GDM1 (cell line): ENCODE measurements at regions not wholly inside any gene's neighbourhood (a gene's known extent, or its start where the extent isn't known, plus 50 kb on each side); places are given as distances from the start of the nearest gene placed in this dataset.
A peak's percentile ranks its signal among the peaks of the same experiment; 100 is the strongest.
"Not testable (repeated sequence)": the region's sequence is repeated elsewhere in the genome, so short reads cannot be mapped to it uniquely, and the experiment has no call there.

Source experiments
- DNase-seq: peaks from one replicate; lab custom pipeline; 2025; lab: John Stamatoyannopoulos, UW

DNA sequence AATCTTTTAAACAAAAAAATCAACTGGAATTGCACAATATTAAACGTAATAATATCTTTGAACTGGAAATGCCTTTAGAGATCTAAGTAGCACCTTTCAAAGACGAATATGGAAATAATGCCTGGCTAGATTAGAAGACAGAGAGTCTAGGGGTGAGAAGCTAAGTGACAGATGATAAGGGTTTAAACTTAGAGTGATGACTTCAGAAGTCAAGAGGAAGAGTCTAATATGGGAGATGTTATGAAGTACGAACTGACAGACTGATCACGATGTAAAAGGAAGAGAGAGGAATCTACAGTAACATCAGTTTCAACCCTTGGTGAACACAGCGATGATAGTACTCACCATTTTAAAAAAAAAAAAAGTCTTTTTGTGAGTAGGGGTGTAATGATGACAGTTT lies 57.9 kb downstream of the HINT1 start:
- DNase-seq: no peak

DNA sequence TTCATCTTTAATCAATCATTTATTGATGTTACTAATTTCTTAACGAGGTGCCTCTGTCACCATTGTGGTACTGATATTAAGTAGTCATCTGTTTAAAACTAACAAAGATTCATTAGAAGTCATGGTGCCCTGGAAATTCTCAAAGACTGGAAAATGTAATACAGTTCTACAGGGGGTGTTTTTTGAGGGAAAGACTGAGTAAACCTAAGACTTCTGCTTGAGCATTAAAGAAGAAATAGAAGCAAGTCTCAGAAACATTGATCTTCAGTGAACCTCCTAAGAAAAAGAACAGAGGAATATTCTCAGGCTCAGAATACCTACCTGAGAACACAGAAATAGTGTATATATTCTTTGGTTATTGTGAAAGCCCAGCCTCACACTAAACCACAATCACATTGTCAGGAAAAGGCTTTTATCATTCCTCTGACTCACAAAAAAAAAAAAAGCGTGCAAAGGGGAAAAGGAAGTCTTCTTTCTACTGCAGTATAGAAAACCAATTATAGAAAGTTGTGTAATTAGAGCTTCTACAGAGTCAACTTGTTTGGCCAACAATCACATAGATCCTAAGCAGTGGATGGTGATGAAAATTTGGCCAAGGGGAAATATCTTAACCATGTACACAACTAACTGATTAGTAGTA lies 60.8 kb downstream of the HINT1 start:
- no peak for DNase-seq

DNA sequence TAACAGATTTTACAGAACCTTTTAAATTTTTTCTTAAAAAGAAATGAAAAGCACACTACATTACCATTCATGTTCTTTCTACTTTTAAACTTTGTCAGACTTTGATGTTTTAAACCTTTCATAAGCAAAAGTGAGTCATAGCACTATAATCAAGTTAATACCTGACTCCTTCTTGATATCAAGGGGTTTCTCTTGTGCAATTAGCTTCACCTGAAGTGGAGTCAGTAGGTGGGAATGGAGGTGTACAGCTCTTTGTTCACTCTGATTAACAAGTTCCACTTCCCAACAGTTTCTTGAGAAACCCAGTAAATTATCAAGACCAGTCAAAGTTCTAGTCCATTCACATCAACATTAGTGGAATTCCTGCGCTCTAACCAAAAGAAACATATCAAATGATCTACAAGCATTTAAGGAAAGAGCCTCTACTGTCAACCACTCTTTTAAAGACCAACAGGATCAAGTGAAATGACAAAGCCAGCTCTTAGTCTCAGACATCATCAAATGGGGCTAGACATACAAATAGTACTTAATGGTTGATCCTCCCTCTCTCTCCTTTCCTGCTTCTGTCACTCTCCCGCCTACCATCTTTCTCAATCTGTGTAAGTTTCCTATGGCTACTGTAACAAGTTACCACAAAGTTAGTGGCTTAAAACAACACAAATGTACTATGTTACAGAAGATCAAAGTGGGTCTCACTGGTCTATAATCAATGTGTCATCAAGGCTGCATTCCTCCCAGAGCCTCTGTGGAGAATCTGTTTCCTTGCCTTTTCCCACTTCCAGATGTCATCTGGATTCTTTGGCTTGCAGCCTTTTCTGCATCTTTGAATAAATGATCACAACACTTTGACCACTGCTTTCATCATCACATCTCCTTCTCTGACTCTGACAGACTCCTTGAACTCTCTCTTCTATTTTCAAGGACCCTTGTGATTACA lies 68.0 kb downstream of the HINT1 start:
- no peak for DNase-seq

DNA sequence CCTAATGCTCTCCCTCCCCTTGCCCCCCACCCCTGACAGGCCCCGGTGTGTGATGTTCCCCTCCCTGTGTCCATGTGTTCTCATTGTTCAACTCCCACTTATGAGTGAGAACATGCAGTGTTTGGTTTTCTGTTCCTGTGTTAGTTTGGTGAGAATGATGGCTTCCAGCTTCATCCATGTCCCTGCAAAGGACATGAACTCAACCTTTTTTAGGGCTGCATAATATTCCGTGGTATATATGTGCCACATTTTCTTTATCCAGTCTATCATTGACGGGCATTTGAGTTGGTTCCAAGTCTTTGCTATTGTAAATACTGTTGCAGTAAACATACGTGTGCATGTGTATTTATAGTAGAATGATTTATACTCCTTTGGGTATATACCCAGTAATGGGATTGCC lies 69.5 kb downstream of the HINT1 start:
- not testable (repeated sequence) for DNase-seq

DNA sequence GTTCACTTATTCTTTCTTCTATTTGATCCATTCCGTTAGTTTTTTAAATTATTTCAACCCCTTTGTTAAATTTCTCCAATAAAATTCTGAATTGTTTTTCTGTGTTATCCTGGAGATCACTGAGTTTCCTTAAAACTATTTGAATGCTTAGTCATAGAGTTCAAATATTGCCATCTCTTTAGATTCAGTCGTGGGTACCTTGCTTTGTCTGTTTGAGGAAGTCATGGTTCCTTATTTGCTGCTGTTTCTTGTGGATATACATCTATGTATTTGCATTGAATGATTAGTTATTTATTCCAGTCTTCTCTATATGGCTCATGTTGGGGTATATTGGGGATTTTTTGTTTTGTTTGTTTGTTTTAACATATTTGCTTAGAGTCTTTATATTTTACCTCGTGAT lies 80.6 kb downstream of the HINT1 start:
- no peak for DNase-seq

DNA sequence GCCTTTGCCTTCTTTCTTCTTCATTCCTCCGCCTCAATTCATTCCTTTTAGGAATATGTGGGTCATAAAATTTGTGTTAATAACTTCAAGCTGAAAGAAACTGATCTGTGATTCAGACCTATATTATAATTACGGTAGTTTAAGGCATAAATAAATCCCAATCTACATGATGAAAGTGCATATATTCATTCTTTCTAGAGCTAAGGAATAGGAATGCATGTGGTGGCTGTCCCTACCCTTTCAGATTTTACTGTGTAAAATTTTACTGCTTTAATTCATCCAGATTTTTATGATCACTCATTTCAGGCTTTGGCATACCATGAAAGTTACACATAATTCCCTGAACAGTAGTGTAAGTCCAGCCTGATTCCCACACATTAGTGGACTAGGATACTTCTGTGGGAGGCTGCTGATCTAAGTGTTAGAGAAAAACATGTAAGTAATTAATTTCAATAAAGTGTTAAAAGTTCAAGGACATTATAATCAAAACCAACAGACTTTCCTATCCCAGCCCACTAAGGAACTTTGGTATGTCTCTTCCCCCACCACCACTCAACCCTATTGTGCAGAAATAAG lies 83.1 kb downstream of the HINT1 start:
- no peak for DNase-seq

DNA sequence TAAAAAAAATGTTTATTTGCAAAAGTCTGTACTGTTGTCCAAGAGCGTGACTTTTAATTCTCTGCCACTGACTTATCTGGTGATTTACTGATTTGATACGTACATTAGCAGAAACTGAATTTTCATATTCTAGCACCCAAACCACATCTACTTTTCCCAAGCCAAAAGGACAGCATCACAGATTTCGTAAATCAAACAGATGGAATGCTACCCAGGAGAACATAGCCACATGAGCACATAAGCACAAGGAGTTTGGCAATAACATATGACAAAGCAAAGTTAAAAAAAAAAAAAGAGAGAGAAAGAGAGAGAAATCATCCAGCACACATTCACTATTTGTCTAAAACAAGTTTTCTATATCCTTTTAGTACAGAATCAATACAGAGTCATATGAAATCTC lies 83.7 kb downstream of the HINT1 start:
- no peak for DNase-seq

DNA sequence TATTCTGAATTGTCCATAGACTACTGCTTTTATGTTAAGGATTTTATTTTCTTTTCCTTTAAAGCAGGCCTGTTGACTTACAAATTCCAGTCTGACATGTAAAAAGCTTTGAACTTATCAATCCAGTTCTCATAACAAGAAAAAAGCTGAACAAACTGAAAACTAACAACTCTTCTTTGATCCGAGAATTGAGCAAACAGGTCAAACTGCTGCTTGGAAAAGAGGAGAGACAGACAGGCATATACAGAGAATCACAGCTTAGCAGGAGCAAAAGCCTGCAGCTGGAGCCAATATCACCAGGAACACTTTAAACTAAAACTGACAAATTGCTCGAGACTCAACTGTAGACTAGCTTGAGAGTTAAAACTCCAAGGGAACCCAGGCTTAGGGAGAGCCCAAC lies 85.8 kb downstream of the HINT1 start:
- no peak for DNase-seq

DNA sequence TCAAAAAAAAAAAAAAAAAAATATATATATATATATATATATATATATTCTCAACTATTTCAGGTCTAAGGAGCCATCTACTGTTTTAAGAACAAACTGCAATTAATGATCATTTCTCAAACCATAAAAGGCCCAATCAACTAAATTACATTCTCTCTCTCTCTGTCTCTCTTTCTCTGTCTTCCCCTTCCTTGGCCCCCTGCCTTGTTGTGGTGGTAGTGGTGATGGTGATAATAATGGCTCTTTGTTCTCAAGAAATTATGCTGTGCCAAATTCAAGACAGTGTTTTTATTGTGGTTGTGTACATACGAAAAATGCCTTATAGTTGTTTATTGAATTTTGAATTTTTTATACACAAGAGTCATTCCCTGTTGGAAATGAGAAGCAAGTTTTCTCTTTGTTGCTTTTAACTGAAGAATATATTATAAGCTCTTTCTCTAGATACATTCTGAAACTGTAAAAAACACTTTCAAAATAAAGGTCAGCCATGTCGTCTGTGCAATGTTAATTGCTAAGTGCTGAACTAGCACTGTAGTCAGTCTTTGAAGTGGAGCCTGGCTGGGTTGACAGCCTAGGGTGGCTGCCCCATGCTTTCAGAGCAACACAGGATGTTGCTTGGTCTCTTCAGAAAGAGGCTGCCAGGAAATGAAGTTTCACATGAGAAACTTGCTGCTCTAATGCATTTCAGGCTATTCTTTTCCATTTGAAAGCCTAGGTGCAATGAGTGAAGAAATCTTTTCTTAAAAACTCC lies 96.0 kb downstream of the HINT1 start:
- no peak for DNase-seq

DNA sequence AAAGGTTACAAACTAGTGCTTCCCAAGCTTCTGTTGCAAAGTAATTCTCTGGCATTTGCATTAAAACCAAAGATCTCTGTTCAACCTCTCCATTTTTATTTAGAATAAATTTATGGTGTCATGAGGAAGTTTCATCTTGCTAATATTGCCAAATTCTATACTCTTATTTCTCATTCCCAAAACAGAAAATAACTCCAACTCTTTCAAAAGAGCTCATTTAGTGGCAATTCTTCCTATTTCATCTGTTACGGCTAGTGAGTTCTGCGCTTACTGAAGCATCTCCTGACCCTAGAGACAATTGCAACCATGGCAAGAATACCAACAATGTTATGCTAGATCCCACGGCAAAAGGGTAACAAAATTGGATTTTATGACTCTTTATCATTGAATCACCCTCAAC lies 97.0 kb downstream of the HINT1 start:
- DNase-seq: no peak

DNA sequence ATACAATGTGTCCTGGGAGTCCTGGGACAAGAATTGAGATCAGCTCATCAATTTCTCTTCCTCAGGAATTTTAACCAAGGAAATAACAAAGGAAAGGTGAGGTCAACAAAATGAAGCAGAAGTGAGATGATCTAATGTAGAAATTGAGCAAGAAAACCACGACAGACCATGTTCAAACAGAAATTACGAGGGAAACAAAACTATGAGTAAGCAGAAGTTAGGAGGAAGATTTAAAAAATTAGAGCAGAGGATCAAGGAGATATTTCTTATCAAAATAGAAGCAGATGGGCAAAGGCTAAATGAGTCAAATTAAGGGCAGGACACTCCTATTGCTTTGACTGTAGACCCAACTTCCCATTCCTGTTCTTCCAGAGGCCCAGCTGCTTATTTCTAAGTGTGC lies 97.4 kb downstream of the HINT1 start:
- DNase-seq: no peak

DNA sequence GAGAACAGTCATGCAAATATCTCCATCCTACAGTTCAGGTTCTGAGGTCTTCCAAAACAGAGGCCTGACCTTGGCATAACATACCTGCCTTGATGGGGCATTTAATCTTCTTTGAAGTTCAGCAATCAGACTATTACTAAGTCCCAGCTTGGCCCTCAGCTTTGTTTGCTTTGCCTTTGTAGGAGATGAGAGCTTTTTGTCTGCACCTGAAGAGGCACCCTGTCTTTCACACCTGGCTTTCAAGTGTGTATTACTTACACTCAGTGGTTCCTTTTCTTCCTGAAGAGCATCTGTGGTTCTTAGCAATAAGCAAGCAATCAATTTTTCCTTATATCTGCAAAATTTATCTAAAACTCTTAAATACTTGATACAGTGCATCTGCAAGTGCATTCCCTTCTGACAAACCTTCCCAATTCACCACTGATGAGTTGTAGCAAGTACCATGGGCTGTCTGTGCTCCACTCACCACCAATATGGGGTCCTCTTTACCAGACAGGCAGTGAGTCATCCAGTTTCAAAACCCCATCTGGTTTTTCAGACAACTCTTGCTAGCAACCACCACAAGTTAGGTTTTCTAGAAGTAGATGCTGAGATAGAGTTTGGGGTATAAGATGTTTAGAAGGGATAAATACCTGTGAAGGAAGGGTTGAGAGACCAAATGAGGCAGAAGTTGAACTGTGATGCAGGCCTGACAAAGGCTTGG lies 100.2 kb downstream of the HINT1 start:
- DNase-seq: no peak

DNA sequence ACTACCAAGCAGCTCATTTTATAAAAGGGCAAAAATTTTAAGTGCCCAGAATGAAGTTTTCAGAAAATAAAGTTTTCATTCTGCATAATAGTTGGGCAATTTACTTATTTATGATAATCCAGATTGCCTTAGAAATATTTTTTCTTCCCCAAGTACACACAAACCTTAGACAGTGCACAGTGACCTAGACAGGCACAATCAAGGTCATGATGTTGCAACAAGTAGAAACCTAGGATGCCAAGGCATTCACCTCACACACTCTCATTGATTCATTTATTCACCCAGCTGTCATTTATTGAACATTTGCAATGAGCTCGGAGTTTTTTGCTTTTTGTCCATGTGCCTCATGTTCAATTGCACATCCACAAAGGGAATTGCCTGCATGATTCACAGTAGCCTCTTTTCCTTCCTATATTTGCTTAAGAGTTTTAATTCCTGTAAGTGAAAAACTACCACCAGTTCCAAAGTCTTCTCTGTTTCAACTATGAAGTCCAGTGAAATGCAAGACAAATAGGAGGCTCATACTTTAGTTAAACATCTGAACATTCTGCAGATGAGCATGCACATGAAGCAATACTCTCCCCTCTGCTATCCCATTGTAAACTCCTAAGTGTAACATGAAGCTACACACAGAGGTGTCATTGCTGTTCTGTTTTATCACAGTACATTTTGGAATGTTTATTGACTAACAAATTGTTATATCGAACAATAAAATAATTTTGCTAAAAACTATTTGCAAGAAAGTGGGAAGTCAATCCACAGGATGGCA lies 122.9 kb downstream of the HINT1 start:
- DNase-seq: no peak

DNA sequence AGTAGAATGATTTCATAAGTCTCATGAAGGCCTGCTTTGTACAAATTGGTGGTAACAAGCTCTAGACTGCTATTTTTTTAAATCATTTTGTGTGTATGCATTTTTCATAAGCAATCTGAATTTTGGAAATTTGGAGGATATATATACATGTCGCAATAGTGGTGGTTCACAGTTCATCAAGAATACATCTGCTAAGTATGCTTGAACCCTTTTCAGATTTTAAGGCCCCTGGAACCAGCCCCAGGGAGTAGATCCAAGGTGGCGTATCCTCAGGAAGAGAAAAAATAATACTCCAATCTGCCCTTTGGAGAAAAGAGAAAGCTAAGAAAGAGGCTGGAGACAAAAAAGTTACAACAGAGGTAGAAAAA lies 141.6 kb downstream of the HINT1 start:
- DNase-seq: no peak

DNA sequence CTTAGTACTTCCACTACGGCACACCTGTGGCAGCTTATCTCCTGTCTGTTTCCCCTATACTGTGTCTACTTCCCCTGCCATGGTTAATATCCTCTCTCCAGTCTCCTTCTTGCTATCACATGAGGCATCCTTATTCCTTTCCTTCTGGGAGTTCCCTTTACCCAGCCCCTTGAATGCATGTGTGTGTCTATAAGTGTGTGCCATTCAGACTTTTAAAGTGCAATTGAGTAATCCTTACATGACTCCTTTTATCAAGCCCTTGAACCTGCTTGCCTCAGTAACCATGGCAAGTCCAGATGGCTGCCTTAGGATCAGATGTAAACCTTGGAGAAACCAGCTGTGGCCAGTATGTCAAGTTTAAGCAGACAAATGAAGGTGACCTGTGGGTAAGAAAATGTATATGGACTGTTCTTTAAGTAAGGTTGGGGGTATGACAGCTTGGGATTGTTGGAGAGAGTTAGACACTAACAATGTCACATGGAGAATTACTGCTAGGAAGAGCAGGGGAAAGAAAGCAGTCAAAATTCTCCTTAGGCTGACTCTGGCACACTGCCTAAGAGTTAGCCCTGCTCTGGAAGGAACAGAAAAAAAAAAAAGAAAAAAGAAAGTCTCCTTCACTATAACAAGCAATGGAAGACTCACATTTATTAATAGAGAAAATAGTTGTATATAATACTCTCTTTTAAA lies 142.1 kb downstream of the HINT1 start:
- DNase-seq: no peak

DNA sequence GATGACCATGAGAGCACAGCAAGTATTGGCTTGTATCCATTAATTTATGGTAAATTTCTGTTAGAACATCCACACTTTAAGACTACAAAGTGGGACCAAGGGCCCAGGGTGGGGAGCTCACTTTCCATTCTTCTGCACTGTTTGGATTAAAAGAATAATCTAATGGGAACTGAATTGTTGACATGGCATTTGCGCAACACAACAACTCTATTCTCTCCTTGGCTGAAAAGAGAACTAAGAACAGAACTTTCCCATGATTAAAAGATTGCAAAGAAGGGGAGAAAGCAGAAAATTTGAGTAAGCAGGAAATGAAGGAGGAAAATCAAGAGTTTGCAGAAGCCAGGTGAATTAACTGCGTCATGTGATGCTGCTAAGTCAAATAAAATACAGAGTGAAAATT lies 143.4 kb downstream of the HINT1 start:
- no peak for DNase-seq

DNA sequence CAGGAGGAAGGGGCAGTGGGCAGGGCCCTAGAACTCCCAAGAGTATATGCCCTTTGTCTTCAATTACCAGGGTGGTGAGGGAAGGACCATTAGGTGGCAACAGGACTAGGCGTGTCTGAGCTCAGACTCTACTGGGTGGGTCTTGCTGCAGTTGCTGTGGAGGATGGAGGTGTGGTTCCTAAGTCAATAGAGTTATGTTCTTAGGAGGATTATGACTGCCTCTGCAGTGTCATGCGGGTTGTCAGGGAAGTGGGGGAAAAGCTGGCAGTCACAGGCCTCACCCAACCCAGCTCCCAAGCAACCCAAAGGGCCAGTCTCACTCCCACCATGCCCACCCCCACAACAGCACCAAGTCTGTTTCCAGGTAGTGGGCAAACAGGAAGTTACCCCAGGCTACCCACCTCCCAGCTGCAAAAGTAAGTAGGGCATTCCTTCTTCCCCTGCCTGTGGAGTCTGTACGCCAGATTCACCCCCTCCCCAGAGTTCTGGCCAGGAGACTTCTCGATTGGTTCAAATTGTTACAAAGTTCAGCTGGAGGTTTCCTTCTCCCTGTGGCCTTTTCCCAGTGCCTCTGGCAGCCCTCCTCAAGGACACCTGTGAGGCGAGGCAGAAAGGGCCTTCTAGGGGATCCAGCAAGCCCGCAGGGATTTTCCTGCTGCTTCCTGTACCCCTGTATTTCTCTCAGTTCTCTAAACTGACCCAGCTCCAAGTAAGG lies 145.3 kb downstream of the HINT1 start:
- DNase-seq: no peak

DNA sequence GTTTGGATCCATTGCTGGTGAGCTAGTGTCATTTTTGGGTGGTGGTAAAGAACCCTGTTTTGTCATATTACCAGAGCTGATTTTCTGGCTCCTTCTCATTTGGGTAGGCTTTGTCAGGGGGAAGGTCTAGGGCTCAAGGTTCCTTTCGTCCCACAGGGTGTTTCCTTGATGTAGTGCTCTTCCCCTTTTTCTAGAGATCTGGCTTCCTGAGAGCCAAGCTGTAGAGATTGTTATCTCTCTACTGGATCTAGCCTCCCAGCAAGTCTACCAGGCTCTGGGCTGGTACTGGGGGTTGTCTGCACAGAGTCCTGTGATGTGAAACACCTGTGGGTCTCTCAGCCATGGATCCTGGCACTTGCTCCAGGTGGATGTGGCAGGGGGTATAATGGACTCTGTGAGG lies 145.9 kb downstream of the HINT1 start:
- peak; percentile 38 for DNase-seq

DNA sequence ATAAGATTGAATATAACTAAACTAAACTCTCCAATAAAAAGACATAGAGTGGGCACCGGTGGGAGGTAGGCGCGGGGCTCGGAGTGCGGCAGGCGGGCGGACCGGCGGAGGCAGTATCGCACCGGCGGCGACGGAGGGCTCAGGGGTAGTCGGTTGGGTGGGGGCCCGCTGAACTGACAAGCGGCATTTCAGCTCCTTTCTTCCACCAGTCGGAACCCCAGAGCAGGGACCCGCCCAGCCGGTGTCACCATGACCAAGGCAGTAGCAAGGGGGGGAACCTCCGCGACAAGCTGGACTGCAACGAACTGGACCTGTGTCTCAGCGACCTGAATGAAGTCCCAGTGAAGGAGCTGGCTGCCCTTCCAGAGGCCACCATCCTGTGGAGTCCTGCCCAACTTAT lies 156.7 kb downstream of the HINT1 start:
- DNase-seq: no peak
